ENCODE measurements at regions not wholly inside any gene's neighbourhood (a gene's known extent, or its start where the extent isn't known, plus 50 kb on each side); places are given as distances from the start of the nearest gene placed in this dataset.
"Not testable (repeated sequence)": the region's sequence is repeated elsewhere in the genome, so short reads cannot be mapped to it uniquely, and the experiment has no call there.

DNA sequence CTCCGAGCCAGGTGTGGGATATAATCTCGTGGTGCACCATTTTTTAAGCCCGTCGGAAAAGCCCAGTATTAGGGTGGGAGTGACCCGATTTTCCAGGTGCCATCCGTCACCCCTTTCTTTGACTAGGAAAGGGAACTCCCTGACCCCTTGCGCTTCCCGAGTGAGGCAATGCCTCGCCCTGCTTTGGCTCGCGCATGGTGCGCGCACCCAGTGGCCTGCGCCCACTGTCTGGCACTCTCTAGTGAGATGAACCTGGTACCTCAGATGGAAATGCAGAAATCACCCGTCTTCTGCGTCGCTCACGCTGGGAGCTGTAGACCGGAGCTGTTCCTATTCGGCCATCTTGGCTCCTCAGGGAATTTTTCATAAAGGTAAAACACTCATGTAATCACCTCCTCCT, 63.9 kb downstream of the RWDD3 start:
- DNase-seq (ENCODE audit: low spot score), result not testable (repeated sequence)

DNA sequence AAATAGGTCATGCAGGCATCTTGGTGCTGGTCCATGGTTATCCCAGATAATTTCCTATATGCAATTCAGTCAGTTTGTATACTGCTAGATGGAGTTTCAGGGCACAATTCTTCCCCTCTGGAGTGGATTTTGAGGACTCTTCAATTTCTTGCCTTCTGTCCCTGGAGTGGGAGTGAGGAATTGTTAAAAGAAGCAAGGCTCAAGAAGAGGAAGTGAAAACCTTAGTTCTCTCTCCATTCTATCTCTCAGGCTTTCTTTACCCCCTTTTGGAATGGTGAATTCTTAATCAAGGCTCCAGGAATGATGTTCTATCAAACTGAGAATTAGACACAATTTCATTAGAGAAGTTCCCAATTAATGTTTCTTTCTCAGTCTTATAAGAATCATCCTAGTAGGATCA, 67.1 kb downstream of the RWDD3 start:
- no peak for DNase-seq (ENCODE audit: low spot score)

- no peak for DNase-seq (ENCODE audit: low spot score)
Observed at GRCh38 chr1:95301614-95302013, 67.6 kb downstream of the RWDD3 start.

- DNase-seq (ENCODE audit: low spot score), result no peak
Observed at GRCh38 chr1:95304803-95305202, 70.8 kb downstream of the RWDD3 start.

GRCh38 chr1:95308276-95309030, 74.4 kb downstream of the RWDD3 start:
- DNase-seq (ENCODE audit: low spot score), result no peak

DNA sequence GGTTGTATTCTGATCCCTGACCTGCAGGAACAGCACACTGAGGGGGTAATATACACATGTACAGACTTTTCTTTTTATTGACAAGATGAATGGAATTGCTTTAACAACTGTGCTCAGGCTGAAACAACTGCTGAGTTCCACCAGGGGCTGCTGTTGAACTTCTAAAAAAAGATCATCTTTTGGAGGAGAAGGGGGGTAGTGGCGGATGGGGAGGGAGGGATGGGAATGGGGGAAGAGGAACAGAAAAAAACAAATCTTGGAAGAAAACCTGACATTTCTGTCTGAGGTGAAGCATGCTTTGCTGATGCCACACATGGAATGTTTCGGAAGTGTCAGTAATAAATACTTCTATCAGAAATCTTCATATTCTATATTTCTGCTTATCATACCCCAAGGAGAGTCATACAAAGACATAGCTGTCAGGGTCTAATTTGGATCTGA, 75.0 kb downstream of the RWDD3 start:
- DNase-seq (ENCODE audit: low spot score), result peak; percentile 74

GRCh38 chr1:95311014-95311413, 77.0 kb downstream of the RWDD3 start:
- DNase-seq (ENCODE audit: low spot score), result no peak

- DNase-seq (ENCODE audit: low spot score), result no peak
Observed at GRCh38 chr1:95311762-95312161, 77.8 kb downstream of the RWDD3 start.

- no peak for DNase-seq (ENCODE audit: low spot score)
Observed at GRCh38 chr1:95312181-95312580, 78.2 kb downstream of the RWDD3 start.

GRCh38 chr1:95313527-95313926, 79.5 kb downstream of the RWDD3 start:
- DNase-seq (ENCODE audit: low spot score), result no peak

DNA sequence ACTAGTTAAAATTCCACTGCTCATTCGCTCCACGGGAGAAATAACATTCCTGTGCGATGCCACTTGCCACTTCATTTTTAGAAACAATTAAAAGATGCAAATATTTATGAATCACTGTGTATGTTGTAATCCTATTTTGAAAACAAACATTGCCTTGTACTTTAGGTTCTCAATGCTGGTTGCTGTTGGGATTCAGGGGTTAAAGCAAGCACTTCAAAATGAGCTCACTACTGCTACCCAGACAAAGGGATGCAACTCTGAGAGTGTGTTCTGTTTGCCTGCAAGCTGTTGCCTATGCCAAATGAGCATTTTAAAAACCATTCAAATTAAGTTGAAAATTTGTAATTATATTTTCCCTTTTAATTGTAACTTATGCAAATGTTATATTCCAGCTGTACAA, 87.5 kb downstream of the RWDD3 start:
- peak; percentile 74 for DNase-seq (ENCODE audit: low spot score)

GRCh38 chr1:95323123-95323522, 89.1 kb downstream of the RWDD3 start:
- DNase-seq (ENCODE audit: low spot score), result peak; percentile 66

DNA sequence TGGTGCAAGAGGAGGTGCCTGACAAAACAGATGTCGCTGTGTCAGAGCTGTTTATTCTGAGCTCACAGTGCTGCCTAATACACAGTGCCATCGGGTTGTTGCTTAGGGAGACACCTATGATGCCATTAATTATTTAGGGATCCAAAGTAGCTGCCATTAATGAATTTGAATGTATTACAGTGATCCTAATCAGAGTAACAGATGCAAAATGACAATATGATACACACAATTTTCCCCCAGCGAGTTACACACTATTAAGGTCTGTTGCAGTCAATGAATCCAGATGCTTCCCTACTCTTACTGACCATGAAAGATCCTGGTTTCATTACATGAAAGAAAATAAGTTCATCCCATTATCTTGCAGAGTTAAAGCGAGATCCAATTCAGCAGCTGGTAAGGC, 91.3 kb downstream of the RWDD3 start:
- no peak for DNase-seq (ENCODE audit: low spot score)

DNA sequence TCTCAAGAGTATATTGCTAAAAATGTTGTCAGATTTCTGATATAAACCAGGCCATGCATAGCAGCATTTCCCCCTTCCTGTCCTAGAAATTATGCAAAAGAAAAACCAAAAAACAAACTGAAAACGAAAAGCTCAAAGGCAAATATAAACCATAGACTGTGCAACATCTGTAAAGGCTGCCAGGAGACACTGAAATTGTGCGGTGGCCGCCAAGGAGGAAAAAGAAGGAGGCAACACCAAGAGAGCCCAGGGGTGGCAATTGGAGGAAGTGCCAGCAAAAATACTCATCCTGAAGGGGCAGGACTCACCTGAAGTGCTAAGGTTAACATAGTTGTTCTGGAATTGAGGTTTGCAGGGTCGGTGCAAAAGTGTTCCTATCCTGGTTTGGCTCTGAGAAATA, 92.0 kb downstream of the RWDD3 start:
- DNase-seq (ENCODE audit: low spot score), result no peak

GRCh38 chr1:95332754-95333153, 98.7 kb downstream of the RWDD3 start:
- no peak for DNase-seq (ENCODE audit: low spot score)

- DNase-seq (ENCODE audit: low spot score), result no peak
Observed at GRCh38 chr1:95339377-95339776, 105.4 kb downstream of the RWDD3 start.

- no peak for DNase-seq (ENCODE audit: low spot score)
Observed at GRCh38 chr1:95340061-95340460, 106.1 kb downstream of the RWDD3 start.

DNA sequence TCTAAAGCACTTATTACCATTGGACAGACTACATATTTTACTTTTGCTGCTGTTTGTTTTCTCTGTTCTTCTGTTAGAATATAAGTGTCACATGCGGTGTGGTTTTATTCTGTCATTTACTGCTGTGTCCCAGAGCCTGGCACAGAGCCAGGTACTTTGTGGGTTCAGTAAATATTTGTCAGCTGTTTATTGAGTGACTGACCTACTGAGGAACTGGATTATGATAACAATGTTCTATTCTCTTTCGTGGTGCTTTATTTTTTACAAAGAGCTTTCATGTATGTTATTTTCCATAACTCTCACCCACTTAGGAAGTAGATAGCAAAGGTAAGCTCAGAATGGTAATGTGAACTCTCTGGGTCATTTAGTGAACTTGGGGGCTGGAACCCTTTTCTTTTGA, 118.8 kb downstream of the RWDD3 start:
- no peak for DNase-seq (ENCODE audit: low spot score)

DNA sequence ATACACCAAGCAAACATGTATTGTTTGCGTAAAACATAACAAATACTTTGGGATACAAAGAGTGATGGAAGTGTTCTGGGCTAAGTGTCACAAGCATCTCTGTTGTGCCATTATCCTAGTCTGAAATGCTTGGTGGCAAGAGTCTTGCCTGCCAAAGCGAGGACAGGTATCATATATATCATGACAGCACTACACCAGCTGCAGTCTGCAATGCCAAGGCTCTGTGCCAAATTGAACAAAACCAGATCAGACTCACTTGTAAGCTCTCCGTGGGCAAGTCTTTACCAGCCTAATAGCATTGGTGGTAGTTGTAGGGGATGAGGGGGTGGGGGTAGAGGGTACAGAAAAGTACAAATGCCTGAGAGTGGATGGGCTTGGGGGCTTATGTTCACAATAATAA, 119.2 kb downstream of the RWDD3 start:
- no peak for DNase-seq (ENCODE audit: low spot score)

- no peak for DNase-seq (ENCODE audit: low spot score)
Observed at GRCh38 chr1:95364546-95364945, 130.5 kb downstream of the RWDD3 start.

DNA sequence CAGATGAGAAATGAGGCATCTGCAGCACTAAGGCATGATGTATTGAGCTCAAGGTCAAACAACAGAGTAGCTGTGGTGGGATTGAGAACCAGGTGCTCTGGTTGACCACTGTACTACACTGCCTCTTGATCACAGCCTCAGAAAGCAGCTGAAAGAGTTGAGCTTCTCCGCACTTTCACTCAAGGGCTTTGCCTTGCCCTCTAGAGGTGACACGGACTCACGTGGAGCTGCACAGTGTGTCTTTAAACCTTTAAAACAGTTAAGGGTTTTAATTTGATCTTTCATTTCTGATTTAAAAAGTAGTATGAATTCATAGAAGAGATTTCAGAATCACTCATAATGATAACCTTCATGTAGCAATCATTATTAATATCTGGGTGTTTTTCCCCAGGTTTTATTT, 132.5 kb downstream of the RWDD3 start:
- DNase-seq (ENCODE audit: low spot score), result no peak

GRCh38 chr1:95368178-95368577, 134.2 kb downstream of the RWDD3 start:
- no peak for DNase-seq (ENCODE audit: low spot score)

DNA sequence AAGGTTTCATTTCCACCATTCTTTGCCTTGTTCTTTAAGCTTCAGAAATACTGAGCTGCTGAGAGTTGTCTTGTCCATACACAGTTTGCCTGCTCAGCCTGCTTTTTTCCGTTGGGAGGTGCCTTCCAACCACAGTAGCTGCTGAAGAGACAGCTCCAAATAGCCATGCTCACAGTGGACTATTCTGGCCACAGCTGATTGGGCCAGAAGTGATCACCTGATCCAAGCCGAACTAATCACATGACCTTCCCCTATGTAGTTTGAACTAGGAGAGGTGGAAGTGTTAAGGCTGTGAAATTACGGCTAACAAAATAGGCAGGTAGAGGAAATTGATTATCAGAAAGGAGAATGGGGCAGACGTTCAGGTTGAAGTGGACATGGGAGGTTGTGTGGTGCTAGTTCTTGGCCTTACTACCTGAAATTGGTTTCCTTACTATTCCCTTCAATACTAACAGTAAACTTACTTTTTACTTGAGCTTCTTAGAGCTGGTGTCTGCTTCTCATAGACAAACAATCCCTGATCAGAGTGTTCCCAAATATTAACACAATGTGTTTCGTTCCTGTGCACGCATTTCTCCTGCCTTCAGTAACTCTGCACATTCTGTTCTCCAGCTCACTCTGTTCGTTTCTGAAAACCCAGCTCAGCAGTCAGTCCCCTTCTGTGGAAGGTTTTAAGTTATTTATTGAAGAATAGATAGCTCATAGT, 136.1 kb downstream of the RWDD3 start:
- no peak for DNase-seq (ENCODE audit: low spot score)

Data from pons (tissue), 1 donor.